ENCODE measurements at regions not wholly inside any gene's neighbourhood (a gene's known extent, or its start where the extent isn't known, plus 50 kb on each side); places are given as distances from the start of the nearest gene placed in this dataset.

DNA sequence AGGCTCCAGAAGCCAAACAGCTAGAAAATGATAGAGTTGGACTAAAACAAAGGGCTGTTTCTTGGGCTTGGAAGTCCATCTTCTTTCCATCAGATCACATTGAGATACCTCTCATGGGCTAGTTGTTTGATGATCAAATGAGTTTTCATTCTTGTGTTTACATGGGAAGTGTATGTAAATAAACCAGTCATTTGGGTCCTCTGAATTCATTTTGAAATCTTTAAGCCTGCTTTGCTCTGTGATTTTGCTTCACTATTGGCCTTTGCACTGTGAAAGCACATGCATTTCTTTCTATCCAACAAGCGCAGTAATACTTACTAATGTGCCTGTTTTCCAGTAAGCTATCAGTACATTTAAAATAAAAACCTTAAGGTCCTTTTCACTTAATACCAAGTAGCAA is 200.5 kb upstream of the IRS2 start:
- WGBS: 96% methylated on average over 1 of the region's 1 CpG

DNA sequence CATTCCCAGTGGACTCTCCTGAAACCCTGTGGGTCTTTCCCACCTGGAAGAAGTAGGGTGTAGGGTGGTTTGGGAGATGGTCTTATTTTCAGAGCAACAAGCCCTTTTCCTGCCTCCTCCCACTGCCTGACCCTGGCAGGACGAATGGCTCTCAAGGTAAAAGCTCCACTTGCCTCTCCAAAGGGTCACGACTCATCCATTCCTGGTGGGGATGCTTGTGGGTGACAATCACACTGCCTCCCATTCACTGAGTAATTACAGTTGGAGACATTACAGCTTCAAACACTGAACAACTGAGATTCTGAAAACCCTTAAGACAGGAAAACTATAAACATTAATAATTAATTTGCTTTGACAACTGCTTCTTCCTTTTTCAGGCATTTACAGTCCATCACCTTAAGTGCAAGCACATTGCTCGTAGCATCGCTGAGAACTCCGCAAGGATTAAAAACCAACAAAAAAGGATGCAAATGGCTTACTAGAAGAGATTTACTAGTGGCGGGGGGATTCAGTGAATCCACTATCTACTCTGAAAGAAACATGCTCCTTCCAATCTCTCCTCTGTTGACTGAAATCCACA is 199.6 kb upstream of the IRS2 start:
- Histone ChIP-seq H3K36me3 (ENCODE audit: control insufficient read depth in 4 of 4, insufficient read depth in 3 of 4, low read depth in 1 of 4, low read length in 3 of 4) (no peaks in the 10 kb centered on the region), H3K9ac (ENCODE audit: low read depth in 1 of 2, low read length in 2 of 2) (no peak overlapping the region), H3K27me3 (ENCODE audit: control insufficient read depth in 4 of 4, insufficient read depth in 4 of 4, low read length in 3 of 4) (no peaks in the 10 kb centered on the region), H3K4me1 (ENCODE audit: control insufficient read depth in 4 of 4, insufficient read depth in 4 of 4, low read length in 3 of 4) (no peaks in the 10 kb centered on the region), H3K9me3 (ENCODE audit: control insufficient read depth in 4 of 4, low read length in 3 of 4) (no peaks in the 10 kb centered on the region), H3K4me3 (ENCODE audit: low read depth in 1 of 3, low read length in 3 of 3) (no peak overlapping the region), H3K27ac (ENCODE audit: low read depth in 1 of 2, low read length in 2 of 2) (no peak overlapping the region)
- 90% methylated on average over 6 of the region's 6 CpGs for WGBS
- TF ChIP-seq FOXA2 (IDR thresholded peaks at IDR 0.05): no peak
- TF ChIP-seq RXRA (IDR thresholded peaks at IDR 0.05): no peak
- TF ChIP-seq, protein P1, sequence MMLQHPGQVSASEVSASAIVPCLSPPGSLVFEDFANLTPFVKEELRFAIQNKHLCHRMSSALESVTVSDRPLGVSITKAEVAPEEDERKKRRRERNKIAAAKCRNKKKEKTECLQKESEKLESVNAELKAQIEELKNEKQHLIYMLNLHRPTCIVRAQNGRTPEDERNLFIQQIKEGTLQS (IDR thresholded peaks at IDR 0.05): no peak
- no peak for TF ChIP-seq FOXA1 (IDR thresholded peaks at IDR 0.05)
- TF ChIP-seq HNF4A (conservative IDR thresholded peaks at IDR 0.05): no peak
- TF ChIP-seq HNF4G (IDR thresholded peaks at IDR 0.05): no peak
- TF ChIP-seq, protein P2, sequence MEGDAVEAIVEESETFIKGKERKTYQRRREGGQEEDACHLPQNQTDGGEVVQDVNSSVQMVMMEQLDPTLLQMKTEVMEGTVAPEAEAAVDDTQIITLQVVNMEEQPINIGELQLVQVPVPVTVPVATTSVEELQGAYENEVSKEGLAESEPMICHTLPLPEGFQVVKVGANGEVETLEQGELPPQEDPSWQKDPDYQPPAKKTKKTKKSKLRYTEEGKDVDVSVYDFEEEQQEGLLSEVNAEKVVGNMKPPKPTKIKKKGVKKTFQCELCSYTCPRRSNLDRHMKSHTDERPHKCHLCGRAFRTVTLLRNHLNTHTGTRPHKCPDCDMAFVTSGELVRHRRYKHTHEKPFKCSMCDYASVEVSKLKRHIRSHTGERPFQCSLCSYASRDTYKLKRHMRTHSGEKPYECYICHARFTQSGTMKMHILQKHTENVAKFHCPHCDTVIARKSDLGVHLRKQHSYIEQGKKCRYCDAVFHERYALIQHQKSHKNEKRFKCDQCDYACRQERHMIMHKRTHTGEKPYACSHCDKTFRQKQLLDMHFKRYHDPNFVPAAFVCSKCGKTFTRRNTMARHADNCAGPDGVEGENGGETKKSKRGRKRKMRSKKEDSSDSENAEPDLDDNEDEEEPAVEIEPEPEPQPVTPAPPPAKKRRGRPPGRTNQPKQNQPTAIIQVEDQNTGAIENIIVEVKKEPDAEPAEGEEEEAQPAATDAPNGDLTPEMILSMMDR (IDR thresholded peaks at IDR 0.05; ENCODE audit: low read depth, low read length, missing input control): no peak
- no peak for TF ChIP-seq GABPA (IDR thresholded peaks at IDR 0.05 in 1 of 2, conservative IDR thresholded peaks at IDR 0.05 in 1 of 2)
- no peak for DNase-seq (ENCODE audit: low spot score)

More for the DNA sequence above, 200.5 kb upstream of the IRS2 start:
- H3K27ac ChIP-seq (ENCODE audit: low read depth in 1 of 2, low read length in 2 of 2): no peak overlapping the region
- H3K4me1 ChIP-seq (ENCODE audit: control insufficient read depth in 4 of 4, insufficient read depth in 4 of 4, low read length in 3 of 4): no peaks in the 10 kb centered on the region
- H3K4me3 ChIP-seq (ENCODE audit: low read depth in 1 of 3, low read length in 3 of 3): no peak overlapping the region
- no peak overlapping the region for H3K9ac ChIP-seq (ENCODE audit: low read depth in 1 of 2, low read length in 2 of 2)
- H3K36me3 ChIP-seq (ENCODE audit: control insufficient read depth in 4 of 4, insufficient read depth in 3 of 4, low read depth in 1 of 4, low read length in 3 of 4): no peaks in the 10 kb centered on the region
- no peaks in the 10 kb centered on the region for H3K9me3 ChIP-seq (ENCODE audit: control insufficient read depth in 4 of 4, low read length in 3 of 4)
- no peak for DNase-seq (ENCODE audit: low spot score)
- TF ChIP-seq FOXA2 (IDR thresholded peaks at IDR 0.05): peak; percentile 27
- TF ChIP-seq REST (IDR thresholded peaks at IDR 0.05): no peak
- peak; percentile 9 to 17 for TF ChIP-seq HNF4A (conservative IDR thresholded peaks at IDR 0.05)
- H3K27me3 ChIP-seq (ENCODE audit: control insufficient read depth in 4 of 4, insufficient read depth in 4 of 4, low read length in 3 of 4): no peaks in the 10 kb centered on the region

DNA sequence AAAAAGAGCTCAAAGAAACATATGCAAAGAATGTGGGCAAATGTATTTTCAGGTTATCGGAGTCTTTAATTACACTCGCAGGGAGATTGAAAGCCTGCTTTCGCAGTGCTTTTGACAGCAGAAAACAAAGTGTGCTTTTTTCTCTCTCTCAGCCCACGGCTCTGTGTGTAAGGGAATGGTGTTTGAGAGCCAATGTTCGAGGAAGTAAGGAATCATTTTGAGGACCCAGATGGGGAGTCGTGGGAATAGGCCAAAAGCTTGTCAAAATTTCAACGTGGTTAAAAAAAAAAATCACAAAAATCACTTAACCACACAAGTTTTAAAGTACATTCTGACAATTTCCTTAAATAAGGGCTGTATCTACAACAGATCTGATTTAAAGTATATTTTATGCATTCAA is 197.1 kb upstream of the IRS2 start:
- no peaks in the 10 kb centered on the region for H3K27me3 ChIP-seq (ENCODE audit: control insufficient read depth in 4 of 4, insufficient read depth in 4 of 4, low read length in 3 of 4)
- H3K27ac ChIP-seq (ENCODE audit: low read depth in 1 of 2, low read length in 2 of 2): no peak overlapping the region
- 79% methylated on average over 7 of the region's 7 CpGs for WGBS
- no peaks in the 10 kb centered on the region for H3K36me3 ChIP-seq (ENCODE audit: control insufficient read depth in 4 of 4, insufficient read depth in 3 of 4, low read depth in 1 of 4, low read length in 3 of 4)
- H3K4me1 ChIP-seq (ENCODE audit: control insufficient read depth in 4 of 4, insufficient read depth in 4 of 4, low read length in 3 of 4): no peaks in the 10 kb centered on the region
- no peak overlapping the region for H3K9ac ChIP-seq (ENCODE audit: low read depth in 1 of 2, low read length in 2 of 2)
- no peak overlapping the region for H3K4me3 ChIP-seq (ENCODE audit: low read depth in 1 of 3, low read length in 3 of 3)
- no peak for DNase-seq (ENCODE audit: low spot score)
- no peaks in the 10 kb centered on the region for H3K9me3 ChIP-seq (ENCODE audit: control insufficient read depth in 4 of 4, low read length in 3 of 4)
- TF ChIP-seq YY1 (IDR thresholded peaks at IDR 0.05): no peak
- no peak for TF ChIP-seq SP1 (IDR thresholded peaks at IDR 0.05)
- TF ChIP-seq RAD21 (IDR thresholded peaks at IDR 0.05): no peak
- TF ChIP-seq RXRA (IDR thresholded peaks at IDR 0.05): no peak
- TF ChIP-seq REST (IDR thresholded peaks at IDR 0.05): no peak
- TF ChIP-seq, protein P1 (IDR thresholded peaks at IDR 0.05): no peak
- no peak for TF ChIP-seq MAX (IDR thresholded peaks at IDR 0.05)
- no peak for TF ChIP-seq TAF1 (conservative IDR thresholded peaks at IDR 0.05)
- TF ChIP-seq JUND (IDR thresholded peaks at IDR 0.05): no peak
- no peak for TF ChIP-seq HNF4A (conservative IDR thresholded peaks at IDR 0.05)
- TF ChIP-seq, protein P2 (IDR thresholded peaks at IDR 0.05; ENCODE audit: low read depth, low read length, missing input control): no peak
